Keratinocyte (primary cell): ENCODE measurements at regions not wholly inside any gene's neighbourhood (a gene's known extent, or its start where the extent isn't known, plus 50 kb on each side); places are given as distances from the start of the nearest gene placed in this dataset.

Experiments
- DNase-seq: peaks from one replicate; pipeline ENCODE4 v3.0.0-alpha.2; 2011; ENCODE audit warnings: low read depth, missing footprints, low spot score
- FAIRE-seq: peaks from 2 replicates; lab custom pipeline; 2011; peaks lifted over from hg19 to GRCh38; lab: Jason Lieb, UNC
- H2AFZ ChIP-seq: 2 replicates; pipeline ENCODE4 v1.6.0; 2012; ENCODE audit warnings: low read length, control low read depth, inconsistent platforms; ENCODE audit not compliant: control insufficient read depth
- H3K27ac ChIP-seq: 2 replicates; pipeline ENCODE4 v1.5.1; 2011; ENCODE audit warnings: low read length; ENCODE audit not compliant: control insufficient read depth, insufficient read depth
- H3K27me3 ChIP-seq: 3 replicates; pipeline ENCODE4 v1.6.0; 2011; ENCODE audit warnings: low read length; ENCODE audit not compliant: control insufficient read depth, insufficient read depth; ENCODE audit errors: extremely low read depth
- H3K36me3 ChIP-seq, 2 experiments: 2 replicates in 1 of 2; 3 replicates in 1 of 2; pipeline ENCODE4 v1.5.1; 2011; ENCODE audit warnings: low read length in 2 of 2, mild to moderate bottlenecking in 1 of 2; ENCODE audit not compliant: control insufficient read depth in 2 of 2, insufficient read depth in 2 of 2; ENCODE audit errors: extremely low read depth in 1 of 2
- H3K4me1 ChIP-seq: 3 replicates; pipeline ENCODE4 v1.5.1; 2011; ENCODE audit warnings: low read length; ENCODE audit not compliant: control insufficient read depth, insufficient read depth; ENCODE audit errors: extremely low read depth
- H3K4me2 ChIP-seq: 3 replicates; pipeline ENCODE4 v1.6.0; 2011; ENCODE audit warnings: low read depth, low read length; ENCODE audit not compliant: control insufficient read depth, insufficient read depth; ENCODE audit errors: extremely low read depth
- H3K4me3 ChIP-seq, 3 experiments: fragments of 200-600 bp in 1 of 3; sonication (generic) in 1 of 3; 2 replicates in 2 of 3; 3 replicates in 1 of 3; pipeline ENCODE4 v1.5.1; 2011 to 2016; ENCODE audit warnings: low read length in 3 of 3, mild to moderate bottlenecking in 3 of 3, control low read depth in 2 of 3, inconsistent platforms in 1 of 3, low read depth in 1 of 3, mixed read lengths in 1 of 3, mixed run types in 1 of 3, moderate library complexity in 1 of 3; ENCODE audit not compliant: control insufficient read depth in 2 of 3, insufficient read depth in 2 of 3; ENCODE audit errors: extremely low read depth in 1 of 3
- H3K79me2 ChIP-seq: 2 replicates; pipeline ENCODE4 v1.6.0; 2012; ENCODE audit warnings: low read length; ENCODE audit not compliant: control insufficient read depth, insufficient read depth
- H3K9ac ChIP-seq: 3 replicates; pipeline ENCODE4 v1.6.0; 2011; ENCODE audit warnings: low read length; ENCODE audit not compliant: control insufficient read depth, insufficient read depth; ENCODE audit errors: extremely low read depth
- H3K9me1 ChIP-seq: 3 replicates; pipeline ENCODE4 v1.6.0; 2011; ENCODE audit warnings: low read length; ENCODE audit not compliant: control insufficient read depth, insufficient read depth; ENCODE audit errors: extremely low read depth
- H3K9me3 ChIP-seq: 2 replicates; pipeline ENCODE4 v1.5.1; 2012; ENCODE audit warnings: low read depth, low read length; ENCODE audit not compliant: control insufficient read depth
- H4K20me1 ChIP-seq: 3 replicates; pipeline ENCODE4 v1.6.0; 2011; ENCODE audit warnings: low read length; ENCODE audit not compliant: control insufficient read depth, insufficient read depth; ENCODE audit errors: extremely low read depth
- CTCF ChIP-seq, 3 experiments: IDR thresholded peaks in 1 of 3; conservative IDR thresholded peaks in 1 of 3; optimal IDR thresholded peaks in 1 of 3; 2 replicates in 2 of 3; 3 replicates in 1 of 3; pipeline versions ENCODE3 to v1.5.1; 2011; ENCODE audit warnings: low read length in 3 of 3, mild to moderate bottlenecking in 3 of 3, moderate library complexity in 2 of 3, control low read depth in 1 of 3, inconsistent platforms in 1 of 3; ENCODE audit not compliant: insufficient read depth in 2 of 3; ENCODE audit errors: extremely low read depth in 1 of 3
- EZH2 ChIP-seq: IDR thresholded peaks from one replicate; pipeline ENCODE4 v1.6.1; 2012; ENCODE audit warnings: inconsistent platforms, mild to moderate bottlenecking, low read length, moderate library complexity
- dilution Hi-C: fragments of 300-500 bp; cut with MboI; formaldehyde crosslinking; loops from one replicate; pipeline ENCODE4 v1.7.0; 2020; ENCODE audit warnings: low sequenced_read_pairs; ENCODE audit not compliant: extremely low pct_ligation_motif_present

- H3K9me1 ChIP-seq, result no peaks in the 10 kb centered on the region
- H3K4me2 ChIP-seq, result no peak overlapping the region
- DNase-seq, result no peak
- H3K4me1 ChIP-seq, result no peaks in the 10 kb centered on the region
- H3K27me3 ChIP-seq, result no peaks in the 10 kb centered on the region
- peaks cover 8% of the 10 kb centered on the region for H3K9me3 ChIP-seq
- dilution Hi-C loops, result no loop called here
- H3K27ac ChIP-seq, result no peak overlapping the region
- H4K20me1 ChIP-seq, result no peaks in the 10 kb centered on the region
- TF ChIP-seq EZH2 (no peak), CTCF (optimal IDR thresholded peaks at IDR 0.05 in 1 of 3, IDR thresholded peaks at IDR 0.05 in 1 of 3, conservative IDR thresholded peaks at IDR 0.05 in 1 of 3; ENCODE audit: extremely low read depth in 1 of 3, insufficient read depth in 2 of 3, low read length in 3 of 3) (no peak)
- no peak overlapping the region for H3K9ac ChIP-seq
- no peak overlapping the region for H3K4me3 ChIP-seq
- no peaks in the 10 kb centered on the region for H3K36me3 ChIP-seq
- no peaks in the 10 kb centered on the region for H3K79me2 ChIP-seq
- H2AFZ ChIP-seq, result no peak overlapping the region
- FAIRE-seq, result no peak
Observed at GRCh38 chr12:115396567-115396966, 712.6 kb upstream of the TBX3 start.

- dilution Hi-C loops, result no loop called here
- DNase-seq (no peak), FAIRE-seq (no peak)
- Histone ChIP-seq H3K4me1 (no peaks in the 10 kb centered on the region), H3K4me3 (no peak overlapping the region), H3K36me3 (no peaks in the 10 kb centered on the region), H2AFZ (no peak overlapping the region), H3K4me2 (no peak overlapping the region), H3K9ac (no peak overlapping the region), H4K20me1 (no peaks in the 10 kb centered on the region), H3K79me2 (no peaks in the 10 kb centered on the region), H3K9me1 (no peaks in the 10 kb centered on the region), H3K9me3 (peaks cover 8% of the 10 kb centered on the region), H3K27ac (no peak overlapping the region), H3K27me3 (no peaks in the 10 kb centered on the region)
- TF ChIP-seq EZH2, result no peak
- TF ChIP-seq CTCF (optimal IDR thresholded peaks at IDR 0.05 in 1 of 3, IDR thresholded peaks at IDR 0.05 in 1 of 3, conservative IDR thresholded peaks at IDR 0.05 in 1 of 3; ENCODE audit: extremely low read depth in 1 of 3, insufficient read depth in 2 of 3, low read length in 3 of 3), result no peak
Observed at GRCh38 chr12:115394496-115395220, 710.7 kb upstream of the TBX3 start.
